Uterus (tissue), 3 donors: ENCODE measurements at regions not wholly inside any gene's neighbourhood (a gene's known extent, or its start where the extent isn't known, plus 50 kb on each side); places are given as distances from the start of the nearest gene placed in this dataset.

Experiments used
- DNase-seq, 2 donors: peaks; one replicate each; pipeline ENCODE4 v3.0.0-alpha.2; 2019 to 2020
- H3K27ac ChIP-seq, 2 donors: fragments of 200-600 bp; sonication (generic); 1 replicate in 1 of 2; 2 replicates in 1 of 2; pipeline ENCODE4 v1.5.1; 2016 to 2018
- H3K27me3 ChIP-seq, 2 donors: fragments of 200-600 bp; sonication (generic); one replicate each; pipeline ENCODE4 v1.5.1; 2018 to 2019; ENCODE audit warnings: control low read depth in 1 of 2
- H3K36me3 ChIP-seq, 2 donors: fragments of 200-600 bp; sonication (generic); one replicate each; pipeline ENCODE4 v1.5.1; 2019; ENCODE audit warnings: control low read depth in 1 of 2
- H3K4me1 ChIP-seq, 2 donors: fragments of 200-600 bp; sonication (generic); one replicate each; pipeline ENCODE4 v1.5.1; 2018 to 2019; ENCODE audit warnings: control low read depth in 1 of 2
- H3K4me3 ChIP-seq, 2 donors: fragments of 200-600 bp; sonication (generic); 1 replicate in 1 of 2; 2 replicates in 1 of 2; pipeline ENCODE4 v1.5.1; 2018 to 2019; ENCODE audit warnings: mild to moderate bottlenecking in 1 of 2
- H3K9me3 ChIP-seq, 2 donors: fragments of 200-600 bp; sonication (generic); one replicate each; pipeline ENCODE4 v1.5.1; 2019; ENCODE audit warnings: control low read depth in 1 of 2
- POLR2A ChIP-seq, 2 donors: fragments of 450-650 bp; IDR thresholded peaks; one replicate each; pipeline ENCODE4 v1.6.1; 2016; ENCODE audit warnings: antibody characterized with exemption in 2 of 2, mild to moderate bottlenecking in 1 of 2, moderate library complexity in 1 of 2
- intact Hi-C: fragments of 100-400 bp; cut with DNase I; formaldehyde crosslinking; loops from one replicate; pipeline ENCODE4 v1.15.1; 2023; ENCODE audit warnings: low total_unique reads
- TF ChIP-seq, protein P1 (sequence below), 4 experiments: fragments of 200-600 bp in 2 of 4; fragments of 450-650 bp in 2 of 4; sonication (generic) in 2 of 4; IDR thresholded peaks; one replicate each; pipeline ENCODE4 v1.5.1; 2016 to 2019; ENCODE audit warnings: antibody characterized with exemption in 4 of 4, mild to moderate bottlenecking in 2 of 4, moderate library complexity in 1 of 4
- donor health status: DM: yes; HTN: yes; CAD: no.

GRCh38 chr2:223114917-223115316, 62.9 kb downstream of the KCNE4 start:
- intact Hi-C loops = no loop called here
- no peaks in the 10 kb centered on the region for H3K9me3 ChIP-seq
- H3K4me1 ChIP-seq = no peaks in the 10 kb centered on the region
- TF ChIP-seq, protein P1, sequence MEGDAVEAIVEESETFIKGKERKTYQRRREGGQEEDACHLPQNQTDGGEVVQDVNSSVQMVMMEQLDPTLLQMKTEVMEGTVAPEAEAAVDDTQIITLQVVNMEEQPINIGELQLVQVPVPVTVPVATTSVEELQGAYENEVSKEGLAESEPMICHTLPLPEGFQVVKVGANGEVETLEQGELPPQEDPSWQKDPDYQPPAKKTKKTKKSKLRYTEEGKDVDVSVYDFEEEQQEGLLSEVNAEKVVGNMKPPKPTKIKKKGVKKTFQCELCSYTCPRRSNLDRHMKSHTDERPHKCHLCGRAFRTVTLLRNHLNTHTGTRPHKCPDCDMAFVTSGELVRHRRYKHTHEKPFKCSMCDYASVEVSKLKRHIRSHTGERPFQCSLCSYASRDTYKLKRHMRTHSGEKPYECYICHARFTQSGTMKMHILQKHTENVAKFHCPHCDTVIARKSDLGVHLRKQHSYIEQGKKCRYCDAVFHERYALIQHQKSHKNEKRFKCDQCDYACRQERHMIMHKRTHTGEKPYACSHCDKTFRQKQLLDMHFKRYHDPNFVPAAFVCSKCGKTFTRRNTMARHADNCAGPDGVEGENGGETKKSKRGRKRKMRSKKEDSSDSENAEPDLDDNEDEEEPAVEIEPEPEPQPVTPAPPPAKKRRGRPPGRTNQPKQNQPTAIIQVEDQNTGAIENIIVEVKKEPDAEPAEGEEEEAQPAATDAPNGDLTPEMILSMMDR (IDR thresholded peaks at IDR 0.05) = no peak
- TF ChIP-seq POLR2A (IDR thresholded peaks at IDR 0.05) = no peak
- no peaks in the 10 kb centered on the region for H3K36me3 ChIP-seq
- no peaks in the 10 kb centered on the region for H3K27me3 ChIP-seq
- DNase-seq = no peak
- no peak overlapping the region for H3K27ac ChIP-seq
- no peak overlapping the region for H3K4me3 ChIP-seq

- no peaks in the 10 kb centered on the region for H3K4me1 ChIP-seq
- no peaks in the 10 kb centered on the region for H3K36me3 ChIP-seq
- no peak overlapping the region for H3K4me3 ChIP-seq
- no peak overlapping the region for H3K27ac ChIP-seq
- H3K9me3 ChIP-seq = no peaks in the 10 kb centered on the region
- intact Hi-C loops = no loop called here
- H3K27me3 ChIP-seq = no peaks in the 10 kb centered on the region
- TF ChIP-seq, protein P1 (IDR thresholded peaks at IDR 0.05) = no peak
- no peak for TF ChIP-seq POLR2A (IDR thresholded peaks at IDR 0.05)
- no peak for DNase-seq
Measured at GRCh38 chr2:223117533-223117932, 65.5 kb downstream of the KCNE4 start.

- TF ChIP-seq, protein P1 (IDR thresholded peaks at IDR 0.05) = no peak
- TF ChIP-seq POLR2A (IDR thresholded peaks at IDR 0.05) = no peak
- intact Hi-C loops = no loop called here
- no peaks in the 10 kb centered on the region for H3K9me3 ChIP-seq
- no peak overlapping the region for H3K27ac ChIP-seq
- peaks cover 0 to 5% of the 10 kb centered on the region in 2 donors for H3K4me1 ChIP-seq
- H3K27me3 ChIP-seq = no peaks in the 10 kb centered on the region
- H3K4me3 ChIP-seq = no peak overlapping the region
- no peak for DNase-seq
- H3K36me3 ChIP-seq = no peaks in the 10 kb centered on the region
Measured at GRCh38 chr2:223121283-223121682, 69.3 kb downstream of the KCNE4 start.

- TF ChIP-seq, protein P1 (IDR thresholded peaks at IDR 0.05) = no peak
- TF ChIP-seq POLR2A (IDR thresholded peaks at IDR 0.05) = no peak
Measured at GRCh38 chr2:223122781-223123180, 70.8 kb downstream of the KCNE4 start.

DNA sequence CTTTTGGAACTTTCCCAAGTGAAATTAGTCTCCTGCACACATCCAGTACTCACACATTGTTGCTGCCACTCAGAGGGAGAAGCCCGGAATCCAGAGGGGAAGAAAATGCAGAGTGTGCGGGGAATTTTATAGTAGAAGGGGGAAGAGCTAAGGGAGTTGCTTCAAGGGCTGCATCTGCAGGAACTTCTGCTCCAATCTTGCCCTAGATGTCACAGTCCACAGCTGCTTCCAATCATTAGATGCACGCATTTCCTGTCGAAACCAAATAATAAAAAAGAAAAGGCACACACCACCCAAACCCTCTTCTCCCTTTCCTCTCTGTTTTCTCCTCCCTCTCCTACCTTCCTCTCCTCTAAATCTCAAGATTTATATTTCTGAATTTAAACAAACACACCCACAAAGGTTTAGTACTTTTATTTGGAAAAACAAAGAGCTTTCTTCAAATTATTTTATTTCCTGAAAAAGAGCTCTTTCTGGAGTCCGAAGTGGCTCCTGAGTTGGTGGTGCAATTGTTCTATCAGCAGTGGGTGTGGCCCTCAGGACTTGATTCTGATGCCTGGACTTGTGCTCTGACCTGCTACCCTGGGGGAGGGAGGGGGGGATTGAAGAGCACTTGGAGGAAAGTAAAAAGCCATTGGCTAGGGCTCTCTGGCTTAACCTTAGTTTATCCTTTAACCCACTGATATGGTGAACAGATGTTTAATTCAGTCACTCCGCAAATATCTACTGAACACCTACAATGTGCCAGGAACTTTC, 72.0 kb downstream of the KCNE4 start:
- peak in 1 of 2 donors; percentile 34 for DNase-seq
- Histone ChIP-seq H3K27ac (no peak overlapping the region), H3K4me3 (no peak overlapping the region), H3K9me3 (no peaks in the 10 kb centered on the region), H3K36me3 (no peaks in the 10 kb centered on the region), H3K4me1 (peaks cover 0 to 5% of the 10 kb centered on the region in 2 donors), H3K27me3 (no peaks in the 10 kb centered on the region)
- TF ChIP-seq POLR2A (IDR thresholded peaks at IDR 0.05) = no peak
- TF ChIP-seq, protein P1 (IDR thresholded peaks at IDR 0.05) = no peak
- intact Hi-C loops = no loop called here

More at GRCh38 chr2:223122781-223123180, 70.8 kb downstream of the KCNE4 start:
- Histone ChIP-seq H3K27ac (no peak overlapping the region), H3K4me1 (peaks cover 0 to 5% of the 10 kb centered on the region in 2 donors), H3K36me3 (no peaks in the 10 kb centered on the region), H3K9me3 (no peaks in the 10 kb centered on the region), H3K4me3 (no peak overlapping the region), H3K27me3 (no peaks in the 10 kb centered on the region)
- DNase-seq = no peak
- intact Hi-C loops = no loop called here
